Choroid plexus epithelial cell (primary cell): ENCODE measurements at regions not wholly inside any gene's neighbourhood (a gene's known extent, or its start where the extent isn't known, plus 50 kb on each side); places are given as distances from the start of the nearest gene placed in this dataset.

Experiments used
- DNase-seq: peaks from one replicate; pipeline ENCODE4 v3.0.0-alpha.2; 2010; ENCODE audit warnings: low read depth
- H3K4me3 ChIP-seq: 2 replicates; pipeline ENCODE4 v1.5.1; 2011; ENCODE audit warnings: low read depth, mild to moderate bottlenecking, control low read depth, low read length, moderate library complexity
- CTCF ChIP-seq: conservative IDR thresholded peaks from 2 replicates; pipeline ENCODE4 v1.5.1; 2011; ENCODE audit warnings: low read depth, mild to moderate bottlenecking, control low read depth, inconsistent platforms, low read length, moderate library complexity

DNA sequence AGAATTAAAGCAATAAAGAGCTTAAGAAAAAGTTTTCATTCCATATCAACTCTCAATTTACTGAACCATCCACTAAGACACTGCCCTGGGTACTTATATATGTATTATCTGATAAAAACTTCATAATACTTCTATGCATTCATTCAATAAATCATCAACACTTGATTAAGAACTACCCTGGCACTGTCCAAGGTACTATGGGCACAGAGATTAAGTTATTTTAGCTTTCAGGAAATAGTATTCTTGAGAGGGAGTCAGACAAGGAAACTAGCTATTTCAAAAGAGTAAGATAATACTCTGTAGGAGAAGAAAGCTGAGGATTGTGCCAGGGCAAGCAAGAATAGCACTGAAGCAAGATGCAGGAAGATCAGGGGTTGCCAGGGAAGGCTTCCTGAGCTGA is 640.8 kb downstream of the FAM181B start:
- no peak overlapping the region for H3K4me3 ChIP-seq
- DNase-seq: peak; percentile 7
- TF ChIP-seq CTCF: no peak

- no peak for TF ChIP-seq CTCF
- no peak for DNase-seq
- H3K4me3 ChIP-seq: no peak overlapping the region
Observed at GRCh38 chr11:82089426-82089825, 644.2 kb downstream of the FAM181B start.

DNA sequence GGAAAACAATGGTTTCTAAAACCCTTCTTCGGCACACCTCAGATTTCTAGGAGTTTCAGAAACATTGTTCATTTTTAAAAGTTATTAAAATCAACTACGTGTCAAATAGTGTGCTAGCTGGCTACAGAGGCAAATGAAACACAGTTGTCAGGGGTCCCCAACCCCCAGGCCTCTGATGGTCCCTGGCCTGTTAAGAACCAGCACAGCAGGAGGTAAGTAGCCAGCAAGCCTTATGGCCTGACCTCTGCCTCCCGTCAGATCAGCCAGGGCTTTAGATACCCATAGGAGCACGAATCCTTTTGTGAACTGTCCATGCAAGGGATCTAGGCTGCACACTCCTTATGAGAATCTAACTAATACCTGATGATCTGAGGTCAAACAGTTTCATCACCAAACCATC is 648.2 kb downstream of the FAM181B start:
- TF ChIP-seq CTCF: no peak
- DNase-seq: no peak
- no peak overlapping the region for H3K4me3 ChIP-seq

DNA sequence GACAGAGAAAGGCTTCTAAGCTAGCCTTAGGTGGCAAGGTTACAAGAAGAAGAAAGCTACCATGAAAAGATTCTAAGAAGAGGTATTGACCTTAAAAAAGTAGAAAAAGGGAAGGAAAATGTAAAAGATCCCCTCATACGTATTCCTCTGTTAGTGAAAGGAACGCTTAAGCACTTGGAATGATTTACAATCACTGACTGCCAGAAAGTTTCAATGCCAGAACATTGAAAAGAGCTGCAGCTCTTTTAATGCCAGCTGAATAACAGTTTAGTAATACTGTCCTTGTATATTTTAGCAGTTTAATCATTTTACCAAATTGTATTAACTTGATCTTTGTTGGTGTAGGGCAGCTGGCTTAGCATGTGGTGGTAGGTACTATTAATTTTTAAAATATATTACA is 650.7 kb downstream of the FAM181B start:
- H3K4me3 ChIP-seq: no peak overlapping the region
- TF ChIP-seq CTCF: no peak
- DNase-seq: no peak

- H3K4me3 ChIP-seq: no peak overlapping the region
- TF ChIP-seq CTCF: no peak
- peak; percentile 51 for DNase-seq
Observed at GRCh38 chr11:82080160-82080559, 653.5 kb downstream of the FAM181B start.

GRCh38 chr11:82076126-82076525 is 657.5 kb downstream of the FAM181B start:
- DNase-seq: no peak
- TF ChIP-seq CTCF: no peak
- no peak overlapping the region for H3K4me3 ChIP-seq

DNA sequence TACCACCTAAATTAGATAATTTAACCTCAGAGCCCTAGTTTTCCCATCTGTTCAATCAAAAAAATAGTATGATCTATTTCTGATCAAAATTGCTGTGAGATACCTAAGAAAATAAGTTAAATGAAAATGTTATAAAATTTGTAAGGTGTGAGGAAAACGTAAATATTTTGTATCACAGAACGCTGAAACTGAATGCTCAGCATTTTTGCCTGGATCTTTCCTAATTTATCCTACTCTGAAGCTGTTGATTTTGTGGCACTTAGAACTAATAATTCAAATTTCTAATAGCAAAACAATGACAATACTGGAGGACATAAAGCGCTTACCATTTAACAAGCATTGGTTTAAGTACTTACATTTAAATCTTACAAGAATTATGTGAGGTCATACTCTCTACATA is 674.2 kb downstream of the FAM181B start:
- DNase-seq: no peak
- no peak for TF ChIP-seq CTCF
- H3K4me3 ChIP-seq: no peak overlapping the region
